Thyroid gland (tissue), 4 donors: ENCODE measurements at regions not wholly inside any gene's neighbourhood (a gene's known extent, or its start where the extent isn't known, plus 50 kb on each side); places are given as distances from the start of the nearest gene placed in this dataset.

Experiments
- POLR2A ChIP-seq, 2 donors: fragments of 450-650 bp; IDR thresholded peaks; one replicate each; pipeline ENCODE4 v1.6.1; 2017; ENCODE audit warnings: antibody characterized with exemption in 2 of 2, mild to moderate bottlenecking in 2 of 2, moderate library complexity in 1 of 2
- TF ChIP-seq, protein P1 (sequence below), 6 experiments: fragments of 200-600 bp in 3 of 6; fragments of 450-650 bp in 3 of 6; sonication (generic) in 3 of 6; IDR thresholded peaks; one replicate each; pipeline ENCODE4 v1.5.1; 2016 to 2019; ENCODE audit warnings: antibody characterized with exemption in 6 of 6, mild to moderate bottlenecking in 2 of 6, inconsistent platforms in 1 of 6, moderate library complexity in 1 of 6

DNA sequence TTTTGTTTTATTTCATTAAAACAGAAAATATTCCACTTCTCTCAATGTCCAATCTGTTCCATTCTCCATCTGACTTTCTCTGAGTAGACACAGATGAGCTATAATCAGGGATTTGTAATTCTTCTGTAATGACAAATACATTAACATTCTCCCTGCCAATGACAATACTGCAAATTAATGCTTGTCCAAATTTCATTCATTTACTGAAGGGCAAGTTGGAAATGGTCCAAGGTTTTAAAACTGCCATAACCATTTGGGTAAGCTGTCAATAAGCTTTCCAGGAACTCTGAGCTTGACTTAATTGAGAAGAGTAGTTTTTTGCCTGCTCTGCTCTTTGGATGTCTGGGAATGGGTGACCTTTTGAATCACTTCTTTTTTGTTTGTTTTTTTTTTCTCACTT, 253.5 kb downstream of the DMRTA1 start:
- TF ChIP-seq POLR2A (IDR thresholded peaks at IDR 0.05), result no peak
- TF ChIP-seq, protein P1, sequence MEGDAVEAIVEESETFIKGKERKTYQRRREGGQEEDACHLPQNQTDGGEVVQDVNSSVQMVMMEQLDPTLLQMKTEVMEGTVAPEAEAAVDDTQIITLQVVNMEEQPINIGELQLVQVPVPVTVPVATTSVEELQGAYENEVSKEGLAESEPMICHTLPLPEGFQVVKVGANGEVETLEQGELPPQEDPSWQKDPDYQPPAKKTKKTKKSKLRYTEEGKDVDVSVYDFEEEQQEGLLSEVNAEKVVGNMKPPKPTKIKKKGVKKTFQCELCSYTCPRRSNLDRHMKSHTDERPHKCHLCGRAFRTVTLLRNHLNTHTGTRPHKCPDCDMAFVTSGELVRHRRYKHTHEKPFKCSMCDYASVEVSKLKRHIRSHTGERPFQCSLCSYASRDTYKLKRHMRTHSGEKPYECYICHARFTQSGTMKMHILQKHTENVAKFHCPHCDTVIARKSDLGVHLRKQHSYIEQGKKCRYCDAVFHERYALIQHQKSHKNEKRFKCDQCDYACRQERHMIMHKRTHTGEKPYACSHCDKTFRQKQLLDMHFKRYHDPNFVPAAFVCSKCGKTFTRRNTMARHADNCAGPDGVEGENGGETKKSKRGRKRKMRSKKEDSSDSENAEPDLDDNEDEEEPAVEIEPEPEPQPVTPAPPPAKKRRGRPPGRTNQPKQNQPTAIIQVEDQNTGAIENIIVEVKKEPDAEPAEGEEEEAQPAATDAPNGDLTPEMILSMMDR (IDR thresholded peaks at IDR 0.05), result no peak
